Vagina (tissue), 2 donors: ENCODE measurements at regions not wholly inside any gene's neighbourhood (a gene's known extent, or its start where the extent isn't known, plus 50 kb on each side); places are given as distances from the start of the nearest gene placed in this dataset.

Experiments
- DNase-seq, 2 donors: peaks; one replicate each; pipeline ENCODE4 v3.0.0-alpha.2; 2017; ENCODE audit errors: extremely low spot score in 2 of 2
- H3K27ac ChIP-seq: fragments of 200-600 bp; sonication (generic); one replicate; pipeline ENCODE4 v1.5.1; 2019
- H3K27me3 ChIP-seq: fragments of 200-600 bp; sonication (generic); one replicate; pipeline ENCODE4 v1.5.1; 2019
- H3K36me3 ChIP-seq, 2 donors: fragments of 200-600 bp; sonication (generic); one replicate each; pipeline ENCODE4 v1.5.1; 2017 to 2019
- H3K4me1 ChIP-seq: fragments of 200-600 bp; sonication (generic); one replicate; pipeline ENCODE4 v1.5.1; 2019
- H3K4me3 ChIP-seq, 2 donors: fragments of 200-600 bp; sonication (generic); 1 replicate in 1 of 2; 2 replicates in 1 of 2; pipeline ENCODE4 v1.5.1; 2016 to 2019
- H3K9me3 ChIP-seq: fragments of 200-600 bp; sonication (generic); one replicate; pipeline ENCODE4 v1.5.1; 2019
- CTCF ChIP-seq, 3 experiments: fragments of 450-650 bp in 2 of 3; fragments of 200-600 bp in 1 of 3; sonication (generic) in 1 of 3; IDR thresholded peaks; one replicate each; pipeline ENCODE4 v1.5.1; 2017 to 2019; ENCODE audit warnings: antibody characterized with exemption in 3 of 3, mild to moderate bottlenecking in 2 of 3, moderate library complexity in 2 of 3
- POLR2A ChIP-seq, 2 donors: fragments of 450-650 bp; IDR thresholded peaks; one replicate each; pipeline ENCODE4 v1.6.1; 2017; ENCODE audit warnings: antibody characterized with exemption in 2 of 2, mild to moderate bottlenecking in 2 of 2, moderate library complexity in 2 of 2
- POLR2AphosphoS5 ChIP-seq, 2 donors: sonication (generic); formaldehyde crosslinking; IDR thresholded peaks; one replicate each; pipeline ENCODE4 v1.9.0; 2017; ENCODE audit warnings: antibody characterized with exemption in 2 of 2, mild to moderate bottlenecking in 2 of 2, low read depth in 1 of 2; ENCODE audit not compliant: insufficient read depth in 1 of 2
- intact Hi-C: fragments of 100-400 bp; cut with DNase I; formaldehyde crosslinking; loops from one replicate; pipeline ENCODE4 v1.15.1; 2023

DNA sequence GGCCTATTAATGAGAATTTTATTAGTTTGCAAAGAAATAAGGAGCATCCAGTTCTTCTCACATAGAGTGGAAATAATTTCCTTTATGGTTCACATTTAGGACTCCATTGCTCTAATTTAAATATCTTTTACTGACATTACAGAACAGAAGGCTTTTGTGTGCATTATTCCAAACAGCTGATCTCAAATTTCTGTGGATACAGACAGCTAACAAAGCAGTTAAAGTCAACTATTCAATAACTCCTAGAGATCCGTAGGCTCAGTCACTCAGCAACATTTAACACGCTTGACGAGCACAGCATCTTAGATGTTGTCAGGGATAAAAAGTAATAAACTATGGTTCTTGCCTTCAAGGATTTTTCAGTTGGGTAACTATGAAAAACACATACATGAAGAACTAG lies 305.8 kb upstream of the SYNCRIP start:
- no peak overlapping the region for H3K27ac ChIP-seq
- H3K4me1 ChIP-seq: no peaks in the 10 kb centered on the region
- intact Hi-C loops: no loop called here
- no peaks in the 10 kb centered on the region for H3K27me3 ChIP-seq
- no peak for DNase-seq
- H3K36me3 ChIP-seq: no peaks in the 10 kb centered on the region
- H3K4me3 ChIP-seq: no peak overlapping the region
- no peaks in the 10 kb centered on the region for H3K9me3 ChIP-seq
- TF ChIP-seq CTCF (IDR thresholded peaks at IDR 0.05) (no peak), POLR2AphosphoS5 (IDR thresholded peaks at IDR 0.05; ENCODE audit: insufficient read depth in 1 of 2, low read depth in 1 of 2) (no peak), POLR2A (IDR thresholded peaks at IDR 0.05) (no peak)

- no peaks in the 10 kb centered on the region for H3K27me3 ChIP-seq
- H3K9me3 ChIP-seq: no peaks in the 10 kb centered on the region
- intact Hi-C loops: no loop called here
- no peak overlapping the region for H3K27ac ChIP-seq
- TF ChIP-seq POLR2AphosphoS5 (IDR thresholded peaks at IDR 0.05; ENCODE audit: insufficient read depth in 1 of 2, low read depth in 1 of 2) (no peak), POLR2A (IDR thresholded peaks at IDR 0.05) (no peak), CTCF (IDR thresholded peaks at IDR 0.05) (no peak)
- H3K4me1 ChIP-seq: no peaks in the 10 kb centered on the region
- no peak for DNase-seq
- H3K4me3 ChIP-seq: no peak overlapping the region
- no peaks in the 10 kb centered on the region for H3K36me3 ChIP-seq
These were observed 302.9 kb upstream of the SYNCRIP start for GRCh38 chr6:85945459-85946185.

GRCh38 chr6:85944776-85945175 lies 302.1 kb upstream of the SYNCRIP start:
- Histone ChIP-seq H3K4me1 (no peaks in the 10 kb centered on the region), H3K27ac (no peak overlapping the region), H3K36me3 (no peaks in the 10 kb centered on the region), H3K4me3 (no peak overlapping the region), H3K9me3 (no peaks in the 10 kb centered on the region), H3K27me3 (no peaks in the 10 kb centered on the region)
- TF ChIP-seq POLR2AphosphoS5 (IDR thresholded peaks at IDR 0.05; ENCODE audit: insufficient read depth in 1 of 2, low read depth in 1 of 2): no peak
- no peak for TF ChIP-seq POLR2A (IDR thresholded peaks at IDR 0.05)
- no peak for TF ChIP-seq CTCF (IDR thresholded peaks at IDR 0.05)
- no peak for DNase-seq
- intact Hi-C loops: no loop called here

- no peak for DNase-seq
- Histone ChIP-seq H3K9me3 (no peaks in the 10 kb centered on the region), H3K27ac (no peak overlapping the region), H3K4me1 (no peaks in the 10 kb centered on the region), H3K27me3 (no peaks in the 10 kb centered on the region), H3K36me3 (no peaks in the 10 kb centered on the region), H3K4me3 (no peak overlapping the region)
- TF ChIP-seq POLR2AphosphoS5 (IDR thresholded peaks at IDR 0.05; ENCODE audit: insufficient read depth in 1 of 2, low read depth in 1 of 2): no peak
- intact Hi-C loops: no loop called here
These were observed 300.2 kb upstream of the SYNCRIP start for GRCh38 chr6:85942844-85943243.

DNA sequence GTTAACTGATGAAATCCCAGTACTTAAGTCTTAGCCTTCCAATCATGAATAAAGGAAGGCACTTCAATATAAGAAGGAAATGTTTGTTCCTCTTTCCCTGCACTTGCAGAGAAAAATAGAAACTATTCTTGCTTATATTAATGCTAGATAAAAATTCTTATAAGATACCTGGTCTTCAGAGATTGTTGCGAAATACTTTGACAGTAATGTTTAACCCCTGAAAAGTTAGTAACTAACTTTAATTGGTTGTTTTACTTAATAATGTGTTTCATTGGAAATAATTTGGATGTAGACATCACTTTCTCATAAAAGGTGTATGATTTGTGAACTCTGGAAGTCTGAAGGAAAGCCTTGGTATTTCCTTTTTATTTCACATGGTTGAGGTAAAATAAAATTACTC lies 294.2 kb upstream of the SYNCRIP start:
- intact Hi-C loops: no loop called here
- Histone ChIP-seq H3K27me3 (no peaks in the 10 kb centered on the region), H3K36me3 (no peaks in the 10 kb centered on the region), H3K27ac (no peak overlapping the region), H3K9me3 (no peaks in the 10 kb centered on the region), H3K4me1 (no peaks in the 10 kb centered on the region), H3K4me3 (no peak overlapping the region)
- DNase-seq: no peak
- no peak for TF ChIP-seq CTCF (IDR thresholded peaks at IDR 0.05)
